Stimulated activated naive B cell treated with anti-CD40 and anti-IgM and Interleukin-4, amounts not matched to agents 10 μg/mL and 1 μg/mL and 100 μg/mL, for 72 hours (primary cell): ENCODE measurements at regions not wholly inside any gene's neighbourhood (a gene's known extent, or its start where the extent isn't known, plus 50 kb on each side); places are given as distances from the start of the nearest gene placed in this dataset.

ENCODE experiments used
- ATAC-seq, 2 donors: fragments of 150-1000 bp; cut with Tn5 transposase; replicated peaks; 2 replicates each; pipeline ENCODE4 v1.10.0; 2021; ENCODE audit warnings: moderate library complexity in 1 of 2
- DNase-seq: peaks from one replicate; pipeline ENCODE4 v3.0.0; 2021
- H3K27ac Mint-ChIP-seq: one replicate; pipeline ENCODE4 v1.8.0; 2022; ENCODE audit warnings: mild to moderate bottlenecking, mixed read lengths
- H3K27me3 Mint-ChIP-seq, 2 donors: one replicate each; pipeline ENCODE4 v1.8.0; 2022; ENCODE audit warnings: mixed read lengths in 2 of 2
- H3K36me3 Mint-ChIP-seq, 2 donors: one replicate each; pipeline ENCODE4 v1.8.0; 2022; ENCODE audit warnings: mixed read lengths in 2 of 2, mild to moderate bottlenecking in 1 of 2
- H3K4me1 Mint-ChIP-seq, 2 donors: one replicate each; pipeline ENCODE4 v1.8.0; 2022; ENCODE audit warnings: mixed read lengths in 2 of 2, mild to moderate bottlenecking in 1 of 2
- H3K4me3 Mint-ChIP-seq, 2 donors: one replicate each; pipeline ENCODE4 v1.8.0; 2022; ENCODE audit warnings: mild to moderate bottlenecking in 2 of 2, mixed read lengths in 2 of 2, moderate library complexity in 1 of 2
- H3K9me3 Mint-ChIP-seq, 2 donors: one replicate each; pipeline ENCODE4 v1.8.0; 2022; ENCODE audit warnings: mixed read lengths in 2 of 2, mild to moderate bottlenecking in 1 of 2

DNA sequence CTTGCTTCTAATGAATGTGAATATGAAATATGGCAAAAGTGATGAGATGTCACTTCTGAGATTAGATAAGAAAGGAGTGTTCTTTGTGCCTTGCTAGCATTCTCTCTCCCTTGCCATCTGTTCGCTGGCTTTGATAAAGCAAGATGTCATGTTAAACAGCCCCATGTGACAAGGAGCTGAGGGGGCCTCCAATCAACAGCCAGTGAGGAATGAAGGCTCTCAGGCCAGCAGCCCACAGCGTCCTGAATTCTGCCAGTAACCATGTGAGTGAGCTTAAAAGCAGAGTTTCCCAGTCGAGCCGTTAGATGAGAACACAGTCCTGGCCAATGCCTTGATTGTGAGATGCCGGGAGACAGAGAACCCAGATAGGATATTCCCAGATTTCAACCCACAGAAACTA, 198.8 kb downstream of the IRS1 start:
- DNase-seq, result no peak
- H3K27ac Mint-ChIP-seq, result no peak overlapping the region
- H3K9me3 Mint-ChIP-seq, result no peaks in the 10 kb centered on the region
- peaks cover 31 to 39% of the 10 kb centered on the region in 2 donors for H3K27me3 Mint-ChIP-seq
- no peaks in the 10 kb centered on the region for H3K36me3 Mint-ChIP-seq
- no peak for ATAC-seq
- H3K4me1 Mint-ChIP-seq, result no peaks in the 10 kb centered on the region
- H3K4me3 Mint-ChIP-seq, result no peak overlapping the region

DNA sequence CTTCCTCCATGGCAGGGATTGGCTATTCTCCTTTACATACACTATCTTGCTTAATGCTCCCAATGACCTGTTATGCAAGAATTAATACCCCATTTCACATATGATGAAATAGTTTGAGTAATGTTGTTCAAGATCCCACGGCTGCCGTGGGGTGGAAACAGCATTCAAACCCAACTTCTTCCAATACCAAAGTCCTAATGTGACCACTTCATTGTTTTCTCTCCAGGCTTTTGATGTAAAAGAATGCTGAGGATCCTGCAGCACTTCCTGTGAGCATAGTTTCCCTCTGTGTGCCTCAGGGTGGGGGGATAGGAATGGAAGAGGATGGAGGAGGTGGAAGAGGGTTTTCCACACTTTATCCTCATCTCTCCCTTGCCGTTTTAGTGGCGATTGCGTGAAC, 199.4 kb downstream of the IRS1 start:
- ATAC-seq, result no peak
- DNase-seq, result no peak
- no peaks in the 10 kb centered on the region for H3K4me1 Mint-ChIP-seq
- no peaks in the 10 kb centered on the region for H3K9me3 Mint-ChIP-seq
- H3K36me3 Mint-ChIP-seq, result no peaks in the 10 kb centered on the region
- peaks cover 32 to 41% of the 10 kb centered on the region in 2 donors for H3K27me3 Mint-ChIP-seq
- no peak overlapping the region for H3K4me3 Mint-ChIP-seq
- no peak overlapping the region for H3K27ac Mint-ChIP-seq

DNA sequence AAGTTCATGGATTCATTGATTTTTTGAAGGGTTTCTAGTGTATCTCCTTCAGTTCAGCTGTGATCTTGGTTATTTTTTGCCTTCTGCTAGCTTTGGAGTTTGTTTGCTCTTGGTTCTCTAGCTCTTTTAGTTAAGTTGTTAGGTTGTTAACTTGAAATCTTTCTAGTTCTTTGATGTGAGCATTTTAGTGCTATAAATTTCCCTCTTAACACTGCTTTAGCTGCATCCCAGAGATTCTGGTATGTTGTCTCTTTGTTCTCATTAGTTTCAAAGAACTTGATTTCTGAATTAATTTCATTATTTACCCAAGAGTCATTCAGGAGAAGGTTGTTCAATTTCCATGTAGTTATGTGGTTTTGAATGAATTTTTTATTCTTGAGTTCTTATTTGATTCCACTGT, 210.6 kb downstream of the IRS1 start:
- no peaks in the 10 kb centered on the region for H3K36me3 Mint-ChIP-seq
- ATAC-seq, result no peak
- H3K4me3 Mint-ChIP-seq, result no peak overlapping the region
- no peak overlapping the region for H3K27ac Mint-ChIP-seq
- no peaks in the 10 kb centered on the region for H3K4me1 Mint-ChIP-seq
- H3K9me3 Mint-ChIP-seq, result peaks cover 0 to 1% of the 10 kb centered on the region in 2 donors
- H3K27me3 Mint-ChIP-seq, result peaks cover 6 to 9% of the 10 kb centered on the region in 2 donors
- DNase-seq, result no peak

DNA sequence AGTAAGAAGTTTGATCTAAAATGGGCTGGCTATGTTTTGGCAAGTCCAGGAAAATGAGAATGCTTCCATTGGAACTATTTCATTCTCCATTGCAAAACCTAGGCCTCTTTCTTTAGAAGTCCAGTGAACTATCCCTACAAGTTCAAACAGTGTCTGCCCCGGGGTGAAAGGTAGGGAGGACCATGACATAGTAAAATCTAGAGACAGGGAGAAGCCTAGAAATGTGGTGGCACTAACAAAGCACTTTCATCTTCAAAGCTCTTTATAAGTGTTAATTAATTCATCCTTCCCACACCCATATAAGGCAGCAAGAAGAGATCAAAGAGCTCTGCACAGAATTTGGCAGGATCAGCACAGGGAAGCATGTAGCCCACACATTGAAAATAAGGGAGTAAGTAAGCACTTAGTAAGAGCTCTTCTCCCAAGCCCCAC, 214.5 kb downstream of the IRS1 start:
- Mint-ChIP-seq H3K27me3 (peaks cover 18 to 24% of the 10 kb centered on the region in 2 donors), H3K4me1 (peaks cover 2 to 5% of the 10 kb centered on the region in 2 donors), H3K36me3 (no peaks in the 10 kb centered on the region), H3K9me3 (peaks cover 0 to 4% of the 10 kb centered on the region in 2 donors), H3K27ac (no peak overlapping the region), H3K4me3 (no peak overlapping the region)
- ATAC-seq (no peak), DNase-seq (no peak)

DNA sequence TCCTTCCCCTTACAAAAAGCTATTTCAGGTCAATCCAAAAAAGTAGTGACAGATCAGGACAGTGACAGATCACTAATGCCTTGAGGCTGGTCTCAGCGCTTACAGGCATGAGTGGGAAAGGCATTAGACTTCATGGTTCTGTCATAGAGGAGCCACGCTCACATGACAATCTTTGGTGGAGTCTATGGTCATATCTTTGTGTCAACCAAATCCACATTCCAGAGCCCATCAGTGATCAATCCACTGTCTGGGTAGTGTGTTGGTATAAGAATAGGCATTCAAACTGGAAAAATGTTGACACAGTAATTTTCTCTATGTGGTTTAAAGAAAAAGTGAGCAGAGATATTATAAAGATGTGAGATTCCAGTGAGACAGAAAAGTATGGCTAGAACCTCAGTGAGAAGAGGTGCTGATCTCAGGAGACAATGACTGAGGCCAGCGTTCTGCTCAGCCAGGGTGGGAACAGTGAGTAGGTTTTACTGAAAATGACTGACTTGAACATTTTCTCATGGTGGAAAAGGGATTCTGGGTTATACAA, 215.0 kb downstream of the IRS1 start:
- Mint-ChIP-seq H3K27ac (no peak overlapping the region), H3K4me3 (no peak overlapping the region), H3K27me3 (peaks cover 18 to 24% of the 10 kb centered on the region in 2 donors), H3K36me3 (no peaks in the 10 kb centered on the region), H3K4me1 (peaks cover 2 to 5% of the 10 kb centered on the region in 2 donors), H3K9me3 (peaks cover 0 to 4% of the 10 kb centered on the region in 2 donors)
- ATAC-seq (no peak), DNase-seq (no peak)

DNA sequence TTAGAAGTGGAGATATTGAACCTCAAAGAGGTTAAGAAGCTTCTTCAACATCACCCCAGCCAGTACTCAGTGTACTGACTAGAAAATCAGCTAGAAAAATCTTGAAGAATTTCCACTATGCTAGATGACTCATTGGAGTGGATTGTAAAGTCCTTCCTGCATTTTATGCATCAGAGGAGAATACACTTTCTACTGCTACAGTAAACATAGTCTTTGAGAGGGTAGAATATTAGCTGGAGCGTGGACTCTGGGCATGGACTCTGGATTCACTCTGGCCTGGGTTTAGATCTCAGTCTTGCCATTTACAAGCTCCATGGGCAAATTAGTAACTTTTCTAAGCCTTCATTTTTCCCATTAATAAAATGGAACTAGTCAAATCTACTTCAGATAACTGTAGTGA, 215.9 kb downstream of the IRS1 start:
- no peak for ATAC-seq
- Mint-ChIP-seq H3K27ac (no peak overlapping the region), H3K36me3 (no peaks in the 10 kb centered on the region), H3K27me3 (peaks cover 18 to 24% of the 10 kb centered on the region in 2 donors), H3K4me3 (no peak overlapping the region), H3K9me3 (peaks cover 0 to 4% of the 10 kb centered on the region in 2 donors), H3K4me1 (peaks cover 2 to 5% of the 10 kb centered on the region in 2 donors)
- no peak for DNase-seq

DNA sequence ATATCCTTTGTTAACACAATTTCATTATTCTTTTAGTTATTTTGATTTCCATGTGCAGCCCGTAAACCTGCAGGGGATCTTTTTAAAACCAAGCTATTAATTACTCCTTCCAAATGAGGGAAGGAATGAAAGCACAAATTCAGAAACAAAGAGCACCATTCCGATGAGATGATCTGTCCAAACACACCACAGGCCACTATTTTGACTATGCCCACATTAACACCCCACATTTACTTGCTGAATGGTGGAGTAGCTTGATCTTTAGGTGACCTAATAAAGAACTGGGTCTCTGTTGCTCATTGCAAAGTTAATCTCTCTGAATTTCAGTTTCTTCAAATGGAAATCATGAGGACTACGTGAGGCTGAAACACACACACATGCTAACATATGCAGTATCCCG, 218.0 kb downstream of the IRS1 start:
- peaks cover 0 to 2% of the 10 kb centered on the region in 2 donors for H3K9me3 Mint-ChIP-seq
- peaks cover 18 to 24% of the 10 kb centered on the region in 2 donors for H3K27me3 Mint-ChIP-seq
- DNase-seq (no peak), ATAC-seq (no peak)
- peaks cover 2 to 5% of the 10 kb centered on the region in 2 donors for H3K4me1 Mint-ChIP-seq
- H3K27ac Mint-ChIP-seq, result no peak overlapping the region
- H3K36me3 Mint-ChIP-seq, result no peaks in the 10 kb centered on the region
- H3K4me3 Mint-ChIP-seq, result no peak overlapping the region

DNA sequence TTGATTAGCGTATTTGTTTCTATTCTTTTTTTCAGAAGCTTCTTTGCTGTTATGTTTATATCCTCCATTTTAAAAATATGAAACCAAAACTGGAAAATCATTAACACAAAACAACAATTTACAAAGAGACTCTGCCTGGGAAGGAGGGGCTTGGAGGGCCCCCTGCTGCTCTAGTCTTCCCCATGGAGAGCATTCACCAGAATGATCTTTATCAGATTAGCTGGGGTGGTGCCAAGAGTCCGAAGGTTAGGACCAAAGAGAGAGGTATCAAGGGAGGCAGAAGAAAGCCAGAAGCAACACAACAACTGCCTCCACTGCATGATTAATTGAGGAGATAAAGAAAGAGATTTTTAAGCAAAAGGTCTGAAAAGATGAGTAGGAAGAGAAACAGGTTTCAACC, 218.6 kb downstream of the IRS1 start:
- Mint-ChIP-seq H3K4me1 (peaks cover 2 to 5% of the 10 kb centered on the region in 2 donors), H3K4me3 (no peak overlapping the region), H3K27ac (no peak overlapping the region), H3K36me3 (no peaks in the 10 kb centered on the region), H3K27me3 (peaks cover 18 to 24% of the 10 kb centered on the region in 2 donors), H3K9me3 (peaks cover 0 to 2% of the 10 kb centered on the region in 2 donors)
- no peak for DNase-seq
- ATAC-seq, result no peak

DNA sequence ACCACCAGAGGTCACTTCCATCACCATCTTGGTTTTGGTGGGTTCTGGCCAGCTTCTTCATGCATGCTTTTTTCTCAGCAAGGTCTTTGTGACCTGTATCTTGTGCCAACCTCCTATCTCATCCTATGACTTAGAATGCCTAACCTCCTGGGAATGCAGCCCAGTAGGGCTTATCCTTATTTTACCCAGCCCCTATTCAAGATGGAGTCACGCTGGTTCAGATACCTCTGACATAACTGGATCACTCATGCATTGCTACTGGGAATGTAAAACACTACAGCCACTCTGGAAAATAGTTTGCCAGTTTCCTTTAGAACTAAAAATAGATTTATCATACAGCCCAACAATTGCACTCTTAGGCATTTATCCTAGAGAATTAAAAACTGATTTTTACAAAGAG, 219.2 kb downstream of the IRS1 start:
- peaks cover 2 to 5% of the 10 kb centered on the region in 2 donors for H3K4me1 Mint-ChIP-seq
- H3K36me3 Mint-ChIP-seq, result no peaks in the 10 kb centered on the region
- no peak overlapping the region for H3K27ac Mint-ChIP-seq
- peaks cover 18 to 24% of the 10 kb centered on the region in 2 donors for H3K27me3 Mint-ChIP-seq
- no peak for ATAC-seq
- H3K9me3 Mint-ChIP-seq, result peaks cover 0 to 2% of the 10 kb centered on the region in 2 donors
- DNase-seq, result no peak
- H3K4me3 Mint-ChIP-seq, result no peak overlapping the region

DNA sequence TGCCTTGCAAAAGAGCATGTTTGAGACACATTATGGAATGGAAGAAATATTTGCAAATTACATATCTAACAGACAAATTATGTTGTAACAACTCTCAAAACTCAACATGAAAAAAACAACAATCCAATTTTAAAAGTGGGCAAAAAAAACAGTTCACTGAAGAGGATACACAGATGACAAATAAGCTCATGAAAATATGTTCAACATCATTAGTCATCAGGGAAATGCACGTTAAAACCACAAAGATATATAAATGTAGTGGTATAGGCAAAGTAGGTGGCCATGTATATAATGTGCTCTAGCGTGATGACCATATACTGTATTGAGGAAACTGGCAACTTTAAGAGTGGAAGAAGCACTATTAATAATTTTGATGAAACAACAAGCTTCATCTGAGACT, 220.1 kb downstream of the IRS1 start:
- no peak overlapping the region for H3K27ac Mint-ChIP-seq
- H3K27me3 Mint-ChIP-seq, result peaks cover 18 to 21% of the 10 kb centered on the region in 2 donors
- H3K36me3 Mint-ChIP-seq, result no peaks in the 10 kb centered on the region
- no peak overlapping the region for H3K4me3 Mint-ChIP-seq
- ATAC-seq (no peak), DNase-seq (no peak)
- peaks cover 0 to 2% of the 10 kb centered on the region in 2 donors for H3K9me3 Mint-ChIP-seq
- peaks cover 2 to 5% of the 10 kb centered on the region in 2 donors for H3K4me1 Mint-ChIP-seq

DNA sequence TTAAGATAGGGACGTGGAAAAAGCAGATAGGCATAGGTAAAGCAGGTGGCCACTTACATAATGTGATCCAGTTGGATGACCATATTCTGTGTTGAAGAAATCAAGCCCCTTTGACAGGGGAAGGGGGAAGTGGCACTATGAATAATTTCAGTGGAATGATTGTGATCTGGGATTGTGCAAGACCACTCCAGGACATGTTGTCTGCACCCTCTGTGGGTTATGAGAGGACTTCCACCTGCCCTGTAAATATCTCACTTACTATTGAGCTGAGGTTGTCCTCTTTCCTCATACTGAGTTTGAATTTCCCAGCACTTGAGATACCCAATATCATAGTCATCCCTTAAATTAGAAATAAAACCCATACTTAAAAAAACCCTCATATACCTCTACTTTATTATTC, 220.7 kb downstream of the IRS1 start:
- Mint-ChIP-seq H3K27me3 (peaks cover 18 to 21% of the 10 kb centered on the region in 2 donors), H3K36me3 (no peaks in the 10 kb centered on the region)

DNA sequence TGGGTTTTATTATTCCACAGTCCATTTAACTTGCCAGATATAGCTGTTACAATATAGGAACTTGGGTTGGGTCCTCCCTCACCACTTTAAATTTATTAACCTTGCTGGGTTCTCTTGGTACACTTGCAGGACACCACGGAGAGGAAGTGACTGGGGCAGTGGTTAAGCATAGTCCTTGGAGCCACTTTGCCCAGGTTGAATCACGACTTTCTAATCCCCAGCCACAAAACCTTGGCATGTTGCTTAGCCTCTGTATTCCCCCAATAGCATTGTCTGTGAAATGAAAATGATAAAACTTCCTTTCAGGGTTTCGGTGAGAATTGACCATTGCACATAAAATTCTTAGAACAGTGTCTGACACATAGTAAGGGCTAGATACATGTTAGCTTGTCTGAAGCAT, 221.2 kb downstream of the IRS1 start:
- Mint-ChIP-seq H3K4me3 (no peak overlapping the region), H3K4me1 (peaks cover 2 to 5% of the 10 kb centered on the region in 2 donors), H3K27me3 (peaks cover 15 to 19% of the 10 kb centered on the region in 2 donors), H3K9me3 (peaks cover 0 to 2% of the 10 kb centered on the region in 2 donors), H3K27ac (no peak overlapping the region), H3K36me3 (no peaks in the 10 kb centered on the region)
- no peak for DNase-seq
- ATAC-seq, result no peak

More for the DNA sequence above, 220.7 kb downstream of the IRS1 start:
- H3K4me3 Mint-ChIP-seq, result no peak overlapping the region
- ATAC-seq (no peak), DNase-seq (no peak)
- peaks cover 0 to 2% of the 10 kb centered on the region in 2 donors for H3K9me3 Mint-ChIP-seq
- H3K4me1 Mint-ChIP-seq, result peaks cover 2 to 5% of the 10 kb centered on the region in 2 donors
- no peak overlapping the region for H3K27ac Mint-ChIP-seq

DNA sequence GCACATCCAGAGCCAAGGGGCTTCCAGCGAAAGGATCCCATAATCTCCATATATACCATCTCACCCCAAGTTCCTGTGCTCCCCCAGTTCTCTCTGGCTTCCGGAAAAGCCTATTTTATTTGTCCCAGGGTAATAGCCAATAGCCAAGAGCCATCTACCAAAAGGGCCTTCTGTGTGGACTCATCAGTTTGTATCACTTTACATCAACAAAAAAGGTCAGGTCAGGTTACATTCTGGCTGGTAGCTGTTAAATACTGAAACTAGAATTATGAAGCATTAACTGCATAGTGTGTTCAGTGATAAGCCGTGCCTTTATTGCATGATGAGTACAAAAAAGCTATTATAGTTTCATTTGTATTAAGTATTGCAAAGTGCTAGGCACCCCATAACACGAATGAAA, 223.7 kb downstream of the IRS1 start:
- H3K4me3 Mint-ChIP-seq, result no peak overlapping the region
- no peak for DNase-seq
- ATAC-seq, result no peak
- H3K36me3 Mint-ChIP-seq, result no peaks in the 10 kb centered on the region
- H3K4me1 Mint-ChIP-seq, result no peaks in the 10 kb centered on the region
- peaks cover 3 to 4% of the 10 kb centered on the region in 2 donors for H3K9me3 Mint-ChIP-seq
- peaks cover 0 to 7% of the 10 kb centered on the region in 2 donors for H3K27me3 Mint-ChIP-seq
- H3K27ac Mint-ChIP-seq, result no peak overlapping the region

DNA sequence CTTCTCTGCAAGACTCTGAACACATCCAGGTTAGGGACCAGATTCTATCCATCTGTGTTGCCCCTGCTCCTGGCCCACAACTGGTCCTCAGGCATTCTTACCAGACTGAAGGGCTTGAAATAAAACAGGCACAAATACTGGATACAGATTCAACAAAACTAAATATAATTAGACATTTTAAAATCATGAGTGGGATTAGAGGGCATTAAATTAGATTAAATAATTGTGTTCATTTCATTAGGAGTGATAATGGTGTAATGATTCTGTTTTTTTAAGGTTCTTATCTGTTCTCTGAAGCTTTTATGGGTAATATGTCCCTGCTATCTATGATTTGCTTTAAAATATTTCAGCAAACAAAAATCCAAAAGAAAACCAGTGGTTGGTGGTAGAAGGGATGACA, 226.5 kb downstream of the IRS1 start:
- no peak for ATAC-seq
- H3K4me3 Mint-ChIP-seq, result no peak overlapping the region
- H3K9me3 Mint-ChIP-seq, result peaks cover 3 to 4% of the 10 kb centered on the region in 2 donors
- no peak for DNase-seq
- H3K4me1 Mint-ChIP-seq, result no peaks in the 10 kb centered on the region
- H3K36me3 Mint-ChIP-seq, result no peaks in the 10 kb centered on the region
- H3K27me3 Mint-ChIP-seq, result peaks cover 0 to 7% of the 10 kb centered on the region in 2 donors
- H3K27ac Mint-ChIP-seq, result no peak overlapping the region

DNA sequence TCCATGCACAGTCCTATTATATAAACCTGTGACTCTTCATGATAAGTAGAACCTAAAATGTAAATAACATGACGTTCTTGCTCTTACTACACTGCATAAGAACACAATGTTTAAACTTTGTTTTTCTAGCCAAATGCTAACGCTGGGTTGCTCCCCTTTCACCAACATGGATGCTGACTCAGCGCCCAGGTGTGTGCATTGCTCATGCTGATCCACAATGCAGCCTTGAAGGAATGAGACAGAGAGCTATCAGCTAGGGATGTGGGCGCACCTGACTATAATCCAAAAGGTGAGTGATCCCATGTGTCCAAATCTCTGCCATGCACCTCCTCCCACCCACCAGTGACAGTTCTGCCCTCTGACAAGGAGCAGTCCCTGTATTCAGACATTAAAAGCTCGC, 235.0 kb downstream of the IRS1 start:
- peaks cover 12 to 16% of the 10 kb centered on the region in 2 donors for H3K27me3 Mint-ChIP-seq
- H3K4me3 Mint-ChIP-seq, result no peak overlapping the region
- no peak for DNase-seq
- H3K27ac Mint-ChIP-seq, result no peak overlapping the region
- no peak for ATAC-seq
- no peaks in the 10 kb centered on the region for H3K36me3 Mint-ChIP-seq
- no peaks in the 10 kb centered on the region for H3K9me3 Mint-ChIP-seq
- no peaks in the 10 kb centered on the region for H3K4me1 Mint-ChIP-seq
